HG02943 (cell line): ENCODE measurements at regions not wholly inside any gene's neighbourhood (a gene's known extent, or its start where the extent isn't known, plus 50 kb on each side); places are given as distances from the start of the nearest gene placed in this dataset.
"Not testable (repeated sequence)": the region's sequence is repeated elsewhere in the genome, so short reads cannot be mapped to it uniquely, and the experiment has no call there.

ENCODE experiments used
- ATAC-seq: cut with Tn5 transposase; IDR thresholded peaks from one replicate; pipeline ENCODE4 v1.9.1; 2021; ENCODE audit warnings: mild to moderate bottlenecking, low read depth, moderate library complexity; ENCODE audit not compliant: unreplicated experiment

DNA sequence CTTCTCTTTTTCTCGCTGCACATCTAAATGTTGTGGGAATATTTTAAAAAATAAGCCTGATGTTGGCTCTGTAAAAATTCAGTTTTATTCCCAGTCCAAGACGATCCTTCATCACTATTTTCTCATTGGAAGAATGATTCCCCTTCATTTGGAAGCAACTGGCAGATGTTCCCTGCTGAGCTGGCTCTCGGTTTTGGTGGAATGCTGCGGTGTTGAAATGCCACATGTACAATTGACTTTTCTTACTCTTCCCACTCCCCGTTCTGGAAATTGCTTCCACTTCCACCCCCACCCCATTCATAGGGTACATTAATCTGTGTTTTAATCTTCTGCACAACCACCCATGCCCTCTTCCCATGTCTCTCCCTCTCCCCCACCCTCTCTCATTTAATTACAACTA, 496.3 kb upstream of the MAP3K7 start:
- no peak for ATAC-seq

DNA sequence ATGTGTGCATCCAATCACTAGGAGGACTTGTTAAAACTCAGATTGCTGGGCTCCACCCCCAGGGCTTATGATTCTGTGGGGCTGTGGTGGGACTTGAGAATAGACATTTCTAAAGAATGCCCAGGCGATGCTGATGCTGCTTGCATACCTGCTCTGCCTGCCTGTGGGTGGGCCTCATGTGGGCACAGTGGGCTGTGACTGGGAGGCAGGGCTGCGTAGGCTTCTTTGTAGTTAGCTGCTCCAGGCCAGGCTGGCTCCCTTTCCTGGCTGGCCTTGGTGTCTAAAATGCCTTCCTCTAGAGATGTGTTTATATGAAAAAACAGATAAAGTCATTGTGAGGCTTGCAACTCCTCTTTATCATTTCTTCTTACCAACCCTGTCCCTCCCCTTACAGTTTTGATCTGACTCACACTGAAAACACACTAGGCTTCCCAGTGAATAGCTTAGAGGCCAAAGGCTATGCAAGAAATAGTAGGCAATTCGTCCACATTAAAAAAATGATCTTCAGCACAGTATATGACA, 495.5 kb upstream of the MAP3K7 start:
- no peak for ATAC-seq

DNA sequence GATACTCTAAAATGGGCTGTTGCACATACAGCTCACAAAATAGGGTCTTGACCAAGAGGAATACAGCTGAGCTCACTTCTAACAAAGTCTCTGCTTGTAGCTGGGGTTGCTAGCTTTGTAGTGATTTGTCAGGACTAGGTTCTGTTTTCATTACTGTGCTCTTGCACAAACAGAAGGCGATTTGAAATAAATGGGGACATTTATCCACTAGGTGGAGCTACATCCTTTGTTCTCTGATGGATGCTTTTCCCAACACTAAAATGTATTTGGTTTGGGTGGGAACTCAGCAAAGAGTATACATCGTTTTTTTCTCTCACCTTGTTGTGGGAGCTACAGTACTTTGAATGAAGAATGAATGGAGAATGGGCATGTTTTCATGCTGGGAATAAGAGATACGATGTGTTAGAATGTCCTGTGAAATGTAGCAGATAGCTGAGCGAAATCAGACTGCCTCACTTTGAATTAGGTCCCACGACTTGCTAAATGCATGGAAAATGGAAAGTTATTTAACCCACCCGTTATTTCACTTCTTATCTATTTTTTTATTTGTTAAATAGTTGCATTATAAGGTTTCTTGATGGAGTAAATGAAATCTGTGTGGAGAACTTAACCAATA, 494.7 kb upstream of the MAP3K7 start:
- no peak for ATAC-seq

DNA sequence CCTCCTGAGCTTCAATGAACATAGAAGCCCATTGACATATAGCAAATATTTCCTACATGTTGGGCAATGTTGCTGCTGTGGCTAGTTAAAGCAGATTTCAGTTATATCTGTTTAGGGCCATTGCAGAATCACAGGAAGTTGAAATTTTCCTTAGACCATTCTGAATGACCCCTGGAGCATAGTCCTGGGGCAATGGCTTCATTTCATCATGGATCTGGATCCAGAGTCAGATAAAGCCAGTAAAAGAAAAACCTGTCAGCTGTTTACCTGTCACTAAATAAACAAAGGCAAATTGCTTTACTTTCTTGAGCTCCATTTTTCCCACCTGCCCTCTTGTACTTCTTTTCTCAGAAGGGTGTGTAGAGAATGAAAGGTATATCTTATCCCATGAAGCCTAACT, 494.0 kb upstream of the MAP3K7 start:
- ATAC-seq = no peak

DNA sequence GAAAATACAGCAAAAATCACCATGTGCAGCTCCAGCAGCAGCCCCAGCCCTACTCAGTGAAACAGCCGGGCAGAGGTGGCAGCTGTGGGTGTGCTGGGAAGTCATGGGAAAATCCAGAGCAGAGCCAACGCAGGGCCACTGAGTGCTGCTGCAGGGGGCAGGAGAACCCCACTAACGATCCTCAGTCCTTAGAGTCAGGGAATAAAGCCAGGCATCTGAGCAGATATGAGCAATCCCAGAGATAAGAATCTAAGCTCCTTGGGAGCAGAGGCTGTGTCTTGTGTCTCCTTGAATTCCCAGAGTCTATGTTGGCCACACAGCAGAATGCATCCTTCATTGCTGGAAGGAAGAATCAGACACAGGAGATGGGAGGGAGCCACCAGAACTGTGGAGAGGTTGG, 493.1 kb upstream of the MAP3K7 start:
- ATAC-seq = no peak

DNA sequence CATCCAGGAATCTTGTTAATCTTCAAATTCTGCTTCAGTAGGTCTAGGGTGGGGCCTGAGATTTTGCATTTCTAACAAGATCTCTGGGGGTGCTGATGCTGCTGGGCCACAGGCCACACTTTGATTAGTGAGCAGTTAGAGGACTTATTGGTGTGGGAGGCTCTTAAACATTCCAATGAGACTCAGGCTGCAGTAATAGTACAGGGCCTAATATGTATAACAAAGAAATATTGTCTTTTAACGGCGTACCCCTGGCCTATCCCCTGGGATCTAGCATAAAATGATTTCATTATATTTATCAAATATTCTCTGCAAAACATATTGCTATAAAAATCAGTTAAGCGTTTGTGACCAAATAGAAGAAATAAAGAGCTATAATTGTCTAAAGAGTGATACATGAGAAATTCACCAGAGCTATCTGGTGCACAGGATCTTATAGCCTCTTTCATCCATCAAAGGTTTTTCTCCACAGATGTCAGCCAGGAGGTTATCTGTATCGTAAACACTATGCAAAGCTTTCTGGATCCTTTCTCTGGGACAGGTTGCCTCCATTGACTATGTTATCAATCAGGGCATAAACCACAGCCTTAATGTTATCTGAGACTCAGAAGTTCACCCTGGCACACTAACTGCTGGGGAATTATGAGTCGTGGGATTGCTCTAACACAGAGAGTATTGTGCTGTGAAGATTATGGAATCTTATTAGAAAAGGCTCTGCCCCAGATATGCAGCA, 488.5 kb upstream of the MAP3K7 start:
- no peak for ATAC-seq

DNA sequence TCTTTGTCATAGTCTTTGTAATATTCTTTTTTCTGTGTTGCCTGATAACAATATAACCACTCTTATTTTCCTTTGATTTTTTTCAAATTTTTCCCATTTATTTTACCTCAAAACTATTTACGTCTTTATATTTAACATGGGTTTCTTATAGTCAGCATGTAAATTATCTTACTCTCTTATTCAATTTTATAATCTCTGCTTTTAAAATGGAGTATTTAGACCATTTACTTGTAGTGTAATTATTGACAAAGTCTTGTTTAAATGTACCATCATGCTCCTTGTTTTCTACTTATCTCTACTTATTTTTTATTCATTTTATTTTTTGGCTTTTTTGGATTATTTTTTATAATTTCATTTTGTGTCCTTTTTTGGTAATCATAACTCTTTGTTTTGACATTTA, 476.5 kb upstream of the MAP3K7 start:
- ATAC-seq = no peak

DNA sequence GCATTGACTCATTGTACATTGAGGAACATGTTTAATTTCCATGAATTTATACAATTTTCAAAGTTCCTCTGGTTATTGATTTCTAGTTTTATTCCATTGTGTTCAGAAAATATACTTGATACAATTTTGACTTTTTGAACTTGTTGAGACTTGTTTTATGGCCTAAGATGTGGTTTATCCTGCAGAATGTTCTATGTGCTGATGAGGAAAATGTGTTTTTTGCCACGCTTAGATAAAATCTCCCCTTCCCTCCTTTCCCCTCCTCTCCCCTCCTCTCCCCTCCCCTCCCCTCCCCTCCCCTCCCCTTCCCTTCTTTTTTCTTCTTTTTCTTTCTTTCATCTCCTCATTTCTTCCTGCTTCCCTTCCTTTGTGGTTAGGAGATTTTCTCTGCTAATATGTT, 470.8 kb upstream of the MAP3K7 start:
- no peak for ATAC-seq

DNA sequence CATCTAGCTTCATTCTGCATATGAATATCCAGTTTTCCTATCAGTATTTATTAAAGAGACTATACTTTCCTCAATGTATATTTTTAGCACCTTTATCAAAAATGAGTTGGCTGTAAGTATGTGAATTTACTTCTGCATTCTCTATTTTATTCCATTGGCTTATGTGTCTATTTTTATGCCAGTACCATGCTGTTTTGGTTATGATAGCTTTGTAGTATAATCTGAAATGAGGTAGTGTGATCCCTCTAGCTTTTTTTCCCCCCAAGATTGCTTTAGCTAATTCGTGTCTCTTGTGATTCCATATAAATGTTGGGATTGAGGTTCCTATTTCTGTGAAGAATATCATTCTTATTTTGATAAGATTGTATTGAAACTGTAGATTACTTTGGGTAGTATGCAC, 469.1 kb upstream of the MAP3K7 start:
- no peak for ATAC-seq

DNA sequence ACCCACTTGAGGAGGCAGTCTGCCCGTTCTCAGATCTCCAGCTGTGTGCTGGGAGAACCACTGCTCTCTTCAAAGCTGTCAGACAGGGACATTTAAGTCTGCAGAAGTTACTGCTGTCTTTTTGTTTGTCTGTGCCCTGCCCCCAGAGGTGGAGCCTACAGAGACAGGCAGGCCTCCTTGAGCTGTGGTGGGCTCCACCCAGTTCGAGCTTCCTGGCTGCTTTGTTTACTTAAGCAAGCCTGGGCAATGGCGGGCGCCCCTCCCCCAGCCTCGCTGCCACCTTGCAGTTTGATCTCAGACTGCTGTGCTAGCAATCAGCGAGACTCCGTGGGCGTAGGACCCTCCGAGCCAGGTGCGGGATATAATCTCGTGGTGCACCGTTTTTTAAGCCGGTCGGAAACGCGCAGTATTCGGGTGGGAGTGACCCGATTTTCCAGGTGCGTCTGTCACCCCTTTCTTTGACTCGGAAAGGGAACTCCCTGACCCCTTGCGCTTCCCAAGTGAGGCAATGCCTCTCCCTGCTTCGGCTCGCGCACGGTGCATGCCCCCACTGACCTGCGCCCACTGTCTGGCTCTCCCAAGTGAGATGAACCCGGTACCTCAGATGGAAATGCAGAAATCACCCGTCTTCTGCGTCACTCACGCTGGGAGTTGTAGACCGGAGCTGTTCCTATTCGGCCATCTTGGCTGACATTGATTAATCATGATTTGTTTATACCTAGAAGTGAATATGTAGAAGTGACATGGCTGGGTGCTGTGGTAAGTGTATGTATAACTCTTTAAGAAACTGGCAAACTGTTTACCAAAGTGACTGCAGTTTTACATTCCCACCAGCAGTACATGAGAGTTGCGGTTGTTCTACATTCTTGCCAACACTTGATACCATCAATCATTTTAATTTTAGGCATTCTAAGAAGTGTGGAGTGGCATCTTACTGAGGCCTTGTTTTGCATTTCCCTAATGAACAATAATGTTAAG, 465.9 kb upstream of the MAP3K7 start:
- not testable (repeated sequence) for ATAC-seq

DNA sequence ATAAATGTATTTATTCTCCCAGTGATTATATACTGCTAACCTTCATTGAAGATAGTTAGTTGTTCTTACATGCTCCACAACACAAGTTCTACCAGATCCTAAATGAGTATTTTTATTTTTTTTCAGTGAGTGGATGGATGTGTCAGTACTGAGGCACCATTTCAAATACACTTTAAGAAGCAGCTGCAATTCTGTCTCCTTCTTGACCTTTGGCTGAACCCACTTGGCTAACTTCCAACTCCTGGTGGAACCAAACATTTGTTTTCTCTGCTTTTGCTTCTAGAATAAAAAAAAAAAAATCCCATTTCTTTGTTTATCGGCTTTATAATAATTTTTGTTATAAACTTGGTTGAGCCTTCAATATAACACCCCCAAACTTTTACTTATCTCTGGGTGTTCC, 458.3 kb upstream of the MAP3K7 start:
- ATAC-seq = no peak

DNA sequence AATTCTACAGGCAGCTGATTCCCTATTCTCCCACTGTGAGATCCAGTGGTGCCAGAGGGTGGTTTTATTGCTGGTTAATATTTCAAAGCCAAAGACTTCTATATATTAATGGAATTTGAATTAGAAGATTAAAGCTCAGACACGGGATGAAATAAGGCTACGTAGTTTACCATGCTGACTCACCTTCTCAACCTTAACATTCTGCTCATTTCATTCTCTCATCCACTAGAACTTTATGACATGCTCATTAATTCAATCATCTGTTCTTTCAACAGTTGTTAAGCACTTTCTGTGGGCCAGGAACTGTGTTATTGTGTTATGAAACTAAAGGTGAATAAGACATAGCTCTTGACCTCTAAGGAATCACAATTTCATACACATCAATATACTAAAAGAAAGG, 456.9 kb upstream of the MAP3K7 start:
- no peak for ATAC-seq

DNA sequence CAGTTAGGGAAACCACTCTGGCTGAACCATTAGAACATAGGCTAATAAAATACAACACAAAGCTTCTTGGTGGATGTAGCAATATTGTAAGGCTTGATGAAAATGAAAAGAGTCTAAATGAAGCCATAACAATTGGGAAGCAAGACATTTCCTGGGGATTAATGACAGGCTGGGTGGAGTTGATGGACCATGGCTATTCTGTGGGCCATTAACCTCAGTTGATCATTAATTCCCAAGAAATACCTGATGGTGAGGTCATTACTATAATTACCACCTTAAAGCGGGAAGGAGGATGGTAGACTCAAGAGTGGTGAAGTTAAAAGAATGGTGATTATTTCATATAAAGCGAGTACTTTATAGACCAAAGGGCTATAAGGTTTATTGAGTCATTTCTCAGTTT, 455.8 kb upstream of the MAP3K7 start:
- ATAC-seq = no peak

DNA sequence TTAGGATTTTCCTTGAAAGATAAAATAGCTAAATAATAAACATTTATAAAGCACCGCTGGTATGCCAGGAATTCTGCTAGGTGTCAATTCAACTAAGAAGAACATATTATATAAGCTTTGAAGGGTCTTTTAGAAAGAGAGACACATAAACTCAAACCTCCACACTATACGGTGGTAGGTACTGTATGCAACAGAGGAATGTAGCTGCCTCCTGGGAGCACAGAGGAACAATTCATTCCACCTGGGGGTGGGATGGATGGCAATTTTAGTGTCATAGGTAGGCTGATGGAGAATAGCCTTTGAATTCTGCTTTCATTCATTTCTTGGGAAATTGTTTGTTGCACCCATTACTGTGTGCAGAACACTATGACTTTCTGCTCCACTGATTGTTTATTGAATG, 447.1 kb upstream of the MAP3K7 start:
- no peak for ATAC-seq

DNA sequence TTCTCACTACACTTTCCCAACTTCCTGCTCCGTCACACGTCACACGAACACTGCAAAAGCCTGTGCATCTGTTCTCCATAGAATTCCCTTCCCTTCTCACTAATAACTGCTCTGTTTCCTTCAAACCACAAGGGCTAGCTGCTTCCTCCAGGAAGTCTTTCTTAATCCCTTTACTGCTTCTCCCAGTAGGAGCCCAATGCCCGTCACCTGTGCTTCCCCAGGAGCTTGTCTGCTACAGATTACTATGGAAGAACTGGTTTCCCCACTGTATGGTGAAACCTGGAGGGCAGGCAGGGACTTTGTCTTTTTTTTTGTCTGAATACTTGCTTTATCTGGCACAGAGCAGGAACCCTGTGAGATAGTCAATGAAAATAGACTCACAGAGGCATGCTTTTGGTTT, 444.7 kb upstream of the MAP3K7 start:
- ATAC-seq = no peak

DNA sequence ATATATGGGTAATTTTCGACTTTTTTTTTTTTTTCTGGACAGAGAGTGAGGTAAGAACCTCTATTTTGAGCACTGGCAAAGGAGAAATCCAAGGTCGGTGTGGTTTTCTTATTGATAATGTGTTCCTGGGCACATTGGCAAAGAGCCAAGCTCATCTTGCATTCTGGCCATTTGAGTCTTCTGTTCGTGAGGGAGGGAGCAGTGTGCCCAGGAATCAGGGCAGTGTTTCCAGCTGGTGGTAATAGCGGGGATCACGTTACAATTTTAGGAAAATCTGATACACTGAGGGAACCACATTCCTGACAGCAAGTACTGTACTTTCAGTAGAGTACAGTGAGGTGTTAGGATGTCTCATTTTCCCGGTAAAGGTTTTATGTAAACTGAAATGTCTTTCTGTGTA, 442.3 kb upstream of the MAP3K7 start:
- ATAC-seq = no peak

DNA sequence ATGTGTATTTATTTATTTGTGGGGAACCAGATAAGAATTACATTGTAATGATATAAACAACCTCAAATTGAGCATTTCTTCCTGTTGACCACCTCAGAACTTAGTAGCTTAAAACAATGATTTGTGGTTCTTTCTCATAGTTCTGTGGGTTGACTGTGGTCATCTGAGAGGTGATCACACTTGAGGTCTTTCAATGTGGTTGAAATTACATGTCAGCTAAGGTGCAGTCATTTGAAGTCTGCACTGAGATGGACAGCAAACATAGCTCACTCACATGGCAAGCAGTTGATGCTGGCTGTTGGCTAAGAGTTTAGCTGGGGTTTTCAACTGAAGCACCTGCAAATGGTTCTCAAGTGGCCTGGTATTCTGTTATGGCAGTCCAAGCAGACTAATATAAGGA, 436.7 kb upstream of the MAP3K7 start:
- no peak for ATAC-seq

DNA sequence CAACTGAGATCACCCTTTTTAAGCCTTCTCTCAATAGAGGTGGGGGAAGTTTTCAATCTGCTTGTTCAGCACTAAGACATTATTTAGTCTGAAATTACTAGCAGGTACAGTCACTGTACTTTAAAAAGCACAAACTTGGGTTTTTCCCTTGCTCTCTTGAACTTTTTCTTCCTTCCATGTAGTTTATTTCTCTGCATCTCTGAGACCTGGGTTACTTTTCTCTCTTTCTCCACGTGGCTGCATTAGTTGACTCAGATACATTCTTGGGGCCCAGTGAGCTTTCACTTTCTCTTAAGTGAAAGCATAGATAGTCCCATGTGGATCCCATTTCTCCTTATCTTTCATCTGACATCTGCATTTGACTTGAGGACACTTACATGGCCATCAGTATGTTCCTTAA, 433.9 kb upstream of the MAP3K7 start:
- ATAC-seq = no peak

DNA sequence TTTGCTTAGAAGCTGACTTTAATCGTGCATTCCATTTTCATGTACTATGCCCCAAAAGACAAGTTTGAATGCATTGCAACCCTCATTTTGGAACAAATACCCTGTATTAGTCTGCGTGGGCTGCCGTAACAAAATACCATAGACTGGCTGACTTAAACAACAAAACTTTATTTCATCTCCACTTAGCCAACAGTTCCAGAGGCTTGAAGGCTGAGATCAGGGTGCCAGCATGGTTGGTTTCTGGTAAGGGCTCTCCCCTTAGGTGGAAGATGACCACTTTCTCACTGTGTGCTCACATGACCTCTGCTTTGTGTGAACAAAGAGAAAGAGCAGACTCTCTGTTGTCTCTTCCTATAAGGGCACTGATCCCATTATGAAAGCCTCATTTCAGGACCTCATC, 431.7 kb upstream of the MAP3K7 start:
- ATAC-seq = no peak

DNA sequence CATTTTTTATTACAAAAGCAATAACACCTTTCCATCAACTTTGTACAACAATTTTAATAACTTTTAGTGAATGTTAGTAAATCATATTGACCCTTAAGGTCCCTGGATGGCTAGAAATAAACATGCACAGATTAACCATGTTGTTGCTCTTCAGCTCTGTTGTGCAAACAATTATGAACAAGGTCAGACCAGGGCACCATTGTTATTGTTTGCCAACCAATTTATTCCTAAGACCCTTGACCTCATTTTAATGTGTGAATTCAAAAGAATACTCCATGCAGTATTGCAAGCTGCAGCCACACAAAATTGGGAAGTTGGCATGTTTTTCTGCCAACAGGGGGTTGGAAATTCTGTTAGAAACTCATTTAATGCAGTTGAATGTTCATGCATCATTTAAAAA, 426.6 kb upstream of the MAP3K7 start:
- ATAC-seq = no peak

DNA sequence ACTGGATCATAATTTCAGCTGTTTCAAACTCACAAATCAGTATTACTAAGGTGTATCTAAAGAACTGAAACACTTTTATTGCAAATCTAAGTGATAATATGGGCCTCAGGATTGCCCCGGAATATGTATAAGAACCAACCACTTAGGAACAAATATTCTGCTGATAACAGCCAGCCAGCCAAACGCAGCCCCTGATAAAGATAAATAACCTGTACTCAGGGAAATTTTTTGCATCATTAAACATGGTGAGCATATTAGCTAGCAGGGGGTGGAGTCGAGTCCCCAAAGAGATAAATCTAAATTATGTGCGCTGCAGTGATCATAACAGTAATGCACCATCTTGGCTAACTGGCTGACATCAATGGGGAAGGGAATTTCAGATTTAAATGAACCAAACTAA, 410.2 kb upstream of the MAP3K7 start:
- ATAC-seq = no peak
